Body of pancreas (tissue), 4 donors: ENCODE measurements at regions not wholly inside any gene's neighbourhood (a gene's known extent, or its start where the extent isn't known, plus 50 kb on each side); places are given as distances from the start of the nearest gene placed in this dataset.

Experiments
- POLR2A ChIP-seq, 3 donors: fragments of 450-650 bp; IDR thresholded peaks; one replicate each; pipeline ENCODE4 v1.6.1; 2016; ENCODE audit warnings: antibody characterized with exemption in 3 of 3, mild to moderate bottlenecking in 2 of 3
- TF ChIP-seq, protein P1 (sequence below), 7 experiments: fragments of 450-650 bp in 4 of 7; fragments of 200-600 bp in 3 of 7; sonication (generic) in 3 of 7; IDR thresholded peaks; one replicate each; pipeline ENCODE4 v1.5.1; 2016 to 2019; ENCODE audit warnings: antibody characterized with exemption in 7 of 7

DNA sequence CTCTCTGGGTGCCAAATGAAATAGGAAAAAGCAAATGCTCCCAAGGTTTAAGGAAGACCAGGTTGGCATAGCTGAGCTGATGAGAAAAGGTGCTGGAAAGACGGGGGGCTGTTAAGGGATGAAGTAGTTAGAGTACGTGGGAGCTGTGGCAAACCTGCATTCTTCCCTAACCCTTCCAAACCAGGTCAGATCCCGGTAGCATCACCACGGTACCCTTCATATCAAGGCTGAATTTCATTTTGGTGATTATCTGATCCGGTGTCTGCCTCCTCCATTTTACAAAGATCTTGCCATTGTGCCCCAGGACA, 68.0 kb upstream of the PIM1 start:
- TF ChIP-seq, protein P1, sequence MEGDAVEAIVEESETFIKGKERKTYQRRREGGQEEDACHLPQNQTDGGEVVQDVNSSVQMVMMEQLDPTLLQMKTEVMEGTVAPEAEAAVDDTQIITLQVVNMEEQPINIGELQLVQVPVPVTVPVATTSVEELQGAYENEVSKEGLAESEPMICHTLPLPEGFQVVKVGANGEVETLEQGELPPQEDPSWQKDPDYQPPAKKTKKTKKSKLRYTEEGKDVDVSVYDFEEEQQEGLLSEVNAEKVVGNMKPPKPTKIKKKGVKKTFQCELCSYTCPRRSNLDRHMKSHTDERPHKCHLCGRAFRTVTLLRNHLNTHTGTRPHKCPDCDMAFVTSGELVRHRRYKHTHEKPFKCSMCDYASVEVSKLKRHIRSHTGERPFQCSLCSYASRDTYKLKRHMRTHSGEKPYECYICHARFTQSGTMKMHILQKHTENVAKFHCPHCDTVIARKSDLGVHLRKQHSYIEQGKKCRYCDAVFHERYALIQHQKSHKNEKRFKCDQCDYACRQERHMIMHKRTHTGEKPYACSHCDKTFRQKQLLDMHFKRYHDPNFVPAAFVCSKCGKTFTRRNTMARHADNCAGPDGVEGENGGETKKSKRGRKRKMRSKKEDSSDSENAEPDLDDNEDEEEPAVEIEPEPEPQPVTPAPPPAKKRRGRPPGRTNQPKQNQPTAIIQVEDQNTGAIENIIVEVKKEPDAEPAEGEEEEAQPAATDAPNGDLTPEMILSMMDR (IDR thresholded peaks at IDR 0.05): no peak
- no peak for TF ChIP-seq POLR2A (IDR thresholded peaks at IDR 0.05)
